HUES48 (cell line): ENCODE measurements at regions not wholly inside any gene's neighbourhood (a gene's known extent, or its start where the extent isn't known, plus 50 kb on each side); places are given as distances from the start of the nearest gene placed in this dataset.

Experiments used
- H3K27ac ChIP-seq: one replicate; pipeline ENCODE4 v1.7.0; 2013; ENCODE audit warnings: low read depth, low read length, inconsistent platforms
- H3K27me3 ChIP-seq: 2 replicates; pipeline ENCODE4 v1.6.1; 2013; ENCODE audit warnings: mild to moderate bottlenecking, low read length; ENCODE audit not compliant: control insufficient read depth, insufficient read depth
- H3K36me3 ChIP-seq: 2 replicates; pipeline ENCODE4 v1.6.1; 2013; ENCODE audit warnings: low read length; ENCODE audit not compliant: control insufficient read depth, insufficient read depth
- H3K4me1 ChIP-seq: 2 replicates; pipeline ENCODE4 v1.6.1; 2013; ENCODE audit warnings: mild to moderate bottlenecking, low read length; ENCODE audit not compliant: control insufficient read depth, insufficient read depth
- H3K4me3 ChIP-seq: 2 replicates; pipeline ENCODE4 v1.5.1; 2013; ENCODE audit warnings: mild to moderate bottlenecking, low read depth, low read length
- H3K9ac ChIP-seq: 2 replicates; pipeline ENCODE4 v1.6.1; 2013; ENCODE audit warnings: mild to moderate bottlenecking, low read depth, low read length, moderate library complexity
- H3K9me3 ChIP-seq: 2 replicates; pipeline ENCODE4 v1.6.1; 2013; ENCODE audit warnings: low read length; ENCODE audit not compliant: control insufficient read depth, insufficient read depth

- H3K9me3 ChIP-seq, result no peaks in the 10 kb centered on the region
- H3K27me3 ChIP-seq, result no peaks in the 10 kb centered on the region
Observed at GRCh38 chr6:103273048-103273447, 1586.7 kb downstream of the HACE1 start.

GRCh38 chr6:103269581-103269980, 1590.1 kb downstream of the HACE1 start:
- H3K27ac ChIP-seq, result no peak overlapping the region
- H3K9me3 ChIP-seq, result no peaks in the 10 kb centered on the region
- no peaks in the 10 kb centered on the region for H3K4me1 ChIP-seq
- no peaks in the 10 kb centered on the region for H3K27me3 ChIP-seq
- H3K36me3 ChIP-seq, result no peaks in the 10 kb centered on the region
- H3K4me3 ChIP-seq, result no peak overlapping the region
- H3K9ac ChIP-seq, result no peak overlapping the region

More at GRCh38 chr6:103273048-103273447, 1586.7 kb downstream of the HACE1 start:
- Histone ChIP-seq H3K9ac (no peak overlapping the region), H3K4me1 (no peaks in the 10 kb centered on the region), H3K27ac (no peak overlapping the region), H3K36me3 (no peaks in the 10 kb centered on the region), H3K4me3 (no peak overlapping the region)

GRCh38 chr6:103268335-103268734, 1591.4 kb downstream of the HACE1 start:
- H3K4me3 ChIP-seq, result no peak overlapping the region

GRCh38 chr6:103264020-103264419, 1595.7 kb downstream of the HACE1 start:
- H3K4me1 ChIP-seq, result no peaks in the 10 kb centered on the region
- H3K4me3 ChIP-seq, result no peak overlapping the region
- H3K9ac ChIP-seq, result no peak overlapping the region
- no peak overlapping the region for H3K27ac ChIP-seq
- no peaks in the 10 kb centered on the region for H3K27me3 ChIP-seq
- no peaks in the 10 kb centered on the region for H3K36me3 ChIP-seq
- H3K9me3 ChIP-seq, result no peaks in the 10 kb centered on the region

More at GRCh38 chr6:103268335-103268734, 1591.4 kb downstream of the HACE1 start:
- H3K27me3 ChIP-seq, result no peaks in the 10 kb centered on the region
- H3K27ac ChIP-seq, result no peak overlapping the region
- no peak overlapping the region for H3K9ac ChIP-seq
- H3K9me3 ChIP-seq, result no peaks in the 10 kb centered on the region
- no peaks in the 10 kb centered on the region for H3K36me3 ChIP-seq
- H3K4me1 ChIP-seq, result no peaks in the 10 kb centered on the region

GRCh38 chr6:103255132-103255531, 1604.6 kb downstream of the HACE1 start:
- Histone ChIP-seq H3K27me3 (no peaks in the 10 kb centered on the region), H3K27ac (no peak overlapping the region), H3K9me3 (no peaks in the 10 kb centered on the region), H3K4me3 (no peak overlapping the region), H3K4me1 (no peaks in the 10 kb centered on the region), H3K9ac (no peak overlapping the region), H3K36me3 (no peaks in the 10 kb centered on the region)

- H3K36me3 ChIP-seq, result no peaks in the 10 kb centered on the region
- H3K27me3 ChIP-seq, result no peaks in the 10 kb centered on the region
- H3K9ac ChIP-seq, result no peak overlapping the region
- H3K27ac ChIP-seq, result no peak overlapping the region
- H3K4me1 ChIP-seq, result no peaks in the 10 kb centered on the region
- no peaks in the 10 kb centered on the region for H3K9me3 ChIP-seq
- H3K4me3 ChIP-seq, result no peak overlapping the region
Observed at GRCh38 chr6:103236923-103237322, 1622.8 kb downstream of the HACE1 start.

- Histone ChIP-seq H3K36me3 (no peaks in the 10 kb centered on the region), H3K9ac (no peak overlapping the region), H3K9me3 (peaks cover 27% of the 10 kb centered on the region), H3K4me3 (no peak overlapping the region), H3K4me1 (no peaks in the 10 kb centered on the region), H3K27me3 (no peaks in the 10 kb centered on the region), H3K27ac (no peak overlapping the region)
Observed at GRCh38 chr6:103231181-103231580, 1628.5 kb downstream of the HACE1 start.

- H3K4me1 ChIP-seq, result no peaks in the 10 kb centered on the region
- H3K9ac ChIP-seq, result no peak overlapping the region
- no peak overlapping the region for H3K27ac ChIP-seq
- H3K36me3 ChIP-seq, result no peaks in the 10 kb centered on the region
- H3K9me3 ChIP-seq, result no peaks in the 10 kb centered on the region
- no peak overlapping the region for H3K4me3 ChIP-seq
- no peaks in the 10 kb centered on the region for H3K27me3 ChIP-seq
Observed at GRCh38 chr6:103215847-103216246, 1643.9 kb downstream of the HACE1 start.

GRCh38 chr6:103210686-103211085, 1649.0 kb downstream of the HACE1 start:
- Histone ChIP-seq H3K27ac (no peak overlapping the region), H3K9ac (no peak overlapping the region), H3K9me3 (no peaks in the 10 kb centered on the region), H3K36me3 (no peaks in the 10 kb centered on the region), H3K4me1 (no peaks in the 10 kb centered on the region), H3K4me3 (no peak overlapping the region), H3K27me3 (no peaks in the 10 kb centered on the region)

- no peak overlapping the region for H3K4me3 ChIP-seq
- H3K36me3 ChIP-seq, result no peaks in the 10 kb centered on the region
- no peak overlapping the region for H3K9ac ChIP-seq
- no peaks in the 10 kb centered on the region for H3K27me3 ChIP-seq
- no peaks in the 10 kb centered on the region for H3K4me1 ChIP-seq
- H3K27ac ChIP-seq, result no peak overlapping the region
- no peaks in the 10 kb centered on the region for H3K9me3 ChIP-seq
Observed at GRCh38 chr6:103198386-103198785, 1661.3 kb downstream of the HACE1 start.

- H3K4me3 ChIP-seq, result no peak overlapping the region
- no peaks in the 10 kb centered on the region for H3K27me3 ChIP-seq
- H3K36me3 ChIP-seq, result no peaks in the 10 kb centered on the region
- no peak overlapping the region for H3K9ac ChIP-seq
- H3K4me1 ChIP-seq, result no peaks in the 10 kb centered on the region
- no peak overlapping the region for H3K27ac ChIP-seq
- no peaks in the 10 kb centered on the region for H3K9me3 ChIP-seq
Observed at GRCh38 chr6:103193413-103193812, 1666.3 kb downstream of the HACE1 start.
